ENCODE measurements at regions not wholly inside any gene's neighbourhood (a gene's known extent, or its start where the extent isn't known, plus 50 kb on each side); places are given as distances from the start of the nearest gene placed in this dataset.

DNA sequence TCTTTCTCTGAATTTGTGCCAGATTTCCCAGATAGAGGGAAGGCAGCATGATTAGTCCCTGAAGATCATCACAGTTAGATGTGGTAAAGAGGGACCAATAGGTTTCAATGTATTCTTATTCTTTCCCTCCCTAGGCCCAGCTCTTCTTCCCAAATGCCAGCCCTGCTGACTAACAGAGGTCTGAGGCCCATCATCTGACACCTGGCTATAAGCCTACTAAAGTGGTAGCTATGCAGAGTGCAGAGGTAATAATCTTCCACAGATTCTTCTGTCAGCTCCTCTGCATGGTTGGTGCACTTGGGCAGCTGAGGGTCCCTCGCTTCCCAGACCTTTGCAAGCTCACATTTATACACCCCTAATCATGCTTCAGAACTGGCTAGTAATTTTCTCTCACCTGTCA, 63.7 kb upstream of the PZP start:
- Mint-ChIP-seq H3K27me3 (peaks cover 8% of the 10 kb centered on the region), H3K27ac (no peak overlapping the region), H3K4me1 (no peaks in the 10 kb centered on the region), H3K36me3 (no peaks in the 10 kb centered on the region), H3K9me3 (no peaks in the 10 kb centered on the region), H3K4me3 (no peak overlapping the region)

GRCh38 chr12:9264546-9264945, 56.4 kb upstream of the PZP start:
- Mint-ChIP-seq H3K27ac (no peak overlapping the region), H3K4me3 (no peak overlapping the region), H3K27me3 (peaks cover 2% of the 10 kb centered on the region), H3K36me3 (no peaks in the 10 kb centered on the region), H3K9me3 (no peaks in the 10 kb centered on the region), H3K4me1 (no peaks in the 10 kb centered on the region)

DNA sequence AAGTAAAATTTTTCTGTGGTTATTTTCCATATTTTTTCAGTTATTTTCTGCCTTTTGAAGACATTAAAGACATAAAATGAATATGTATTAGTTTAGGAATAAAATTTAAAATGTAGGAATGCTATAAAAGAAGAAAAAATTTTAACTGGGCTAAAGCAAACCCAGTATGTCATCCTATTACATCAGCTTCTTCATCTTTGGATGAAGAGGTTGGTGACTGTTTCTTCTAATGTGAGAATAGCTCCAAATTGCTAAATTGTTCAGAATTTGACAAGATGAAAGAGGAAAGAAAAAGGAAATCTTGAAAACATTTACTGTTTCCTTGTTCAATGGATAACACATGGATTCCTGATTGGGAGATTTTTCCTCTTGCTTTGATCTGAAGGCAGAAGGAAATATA, 52.7 kb upstream of the PZP start:
- no peaks in the 10 kb centered on the region for H3K27me3 Mint-ChIP-seq
- H3K36me3 Mint-ChIP-seq = no peaks in the 10 kb centered on the region
- H3K9me3 Mint-ChIP-seq = no peaks in the 10 kb centered on the region
- no peak overlapping the region for H3K4me3 Mint-ChIP-seq
- H3K4me1 Mint-ChIP-seq = no peaks in the 10 kb centered on the region
- H3K27ac Mint-ChIP-seq = no peak overlapping the region

DNA sequence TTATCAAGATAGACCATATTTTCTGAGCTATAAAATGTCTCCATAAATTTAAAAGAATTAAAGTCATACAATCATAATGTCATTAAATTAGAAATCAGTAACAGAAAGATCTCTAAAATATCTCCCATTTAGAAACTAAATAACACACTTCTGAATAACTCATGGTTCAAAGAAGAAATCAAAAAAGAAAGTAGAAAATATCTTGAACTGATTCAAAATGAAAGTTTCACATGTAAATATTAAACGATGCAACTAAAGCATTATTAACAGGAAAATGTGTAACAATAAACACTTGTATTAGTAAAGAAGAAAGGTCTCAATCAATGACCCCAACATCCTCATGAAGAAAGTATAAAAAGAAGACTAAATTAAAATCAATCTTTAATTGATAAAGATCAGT, 50.5 kb upstream of the PZP start:
- H3K9me3 Mint-ChIP-seq = no peaks in the 10 kb centered on the region
- H3K4me1 Mint-ChIP-seq = no peaks in the 10 kb centered on the region
- no peak overlapping the region for H3K27ac Mint-ChIP-seq
- H3K4me3 Mint-ChIP-seq = no peak overlapping the region
- no peaks in the 10 kb centered on the region for H3K36me3 Mint-ChIP-seq
- no peaks in the 10 kb centered on the region for H3K27me3 Mint-ChIP-seq

Measured in IgD-negative memory B cell (primary cell).